ENCODE measurements at regions not wholly inside any gene's neighbourhood (a gene's known extent, or its start where the extent isn't known, plus 50 kb on each side); places are given as distances from the start of the nearest gene placed in this dataset.

DNA sequence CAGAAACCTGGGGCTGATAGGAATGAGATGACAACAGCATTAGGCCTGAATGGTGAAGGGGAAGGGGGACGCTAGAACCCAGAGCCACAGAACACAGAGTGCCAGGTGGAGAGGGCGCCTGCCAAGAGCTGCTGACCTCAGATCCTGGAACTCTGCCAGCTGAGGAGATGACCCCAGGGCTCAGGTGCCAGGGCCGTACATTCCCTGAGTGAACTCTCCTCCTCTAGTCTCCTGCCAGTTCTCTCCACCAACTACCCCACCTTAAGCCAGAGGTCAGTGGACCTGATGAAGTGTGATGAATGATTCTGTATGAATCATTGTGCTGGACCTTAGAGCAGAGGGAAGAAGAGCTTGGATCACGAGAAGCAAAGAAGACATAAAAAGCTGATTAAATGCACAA is 1582.2 kb upstream of the ACVR2A start:
- DNase-seq (ENCODE audit: low read depth in 4 of 4, low spot score in 1 of 4), result no peak

DNA sequence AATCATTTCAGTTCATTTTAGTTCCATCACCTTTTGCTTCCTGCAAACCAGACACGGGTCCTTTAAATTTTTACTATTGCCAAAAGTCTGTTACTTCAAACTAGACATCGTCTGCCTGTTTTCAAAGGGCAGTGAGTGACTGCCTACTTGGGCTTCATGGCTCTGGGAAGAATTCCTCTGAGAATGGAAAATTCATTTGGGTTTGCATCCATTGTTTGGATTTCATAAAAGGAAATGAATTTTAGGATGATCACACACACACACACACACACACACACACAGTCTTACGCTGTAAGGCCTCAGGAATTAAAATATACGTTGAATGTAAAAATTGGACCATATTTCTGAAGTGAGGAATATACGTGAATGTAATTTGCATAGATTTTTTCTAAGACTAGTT is 1584.3 kb upstream of the ACVR2A start:
- no peak for DNase-seq (ENCODE audit: low read depth in 4 of 4, low spot score in 1 of 4)

DNA sequence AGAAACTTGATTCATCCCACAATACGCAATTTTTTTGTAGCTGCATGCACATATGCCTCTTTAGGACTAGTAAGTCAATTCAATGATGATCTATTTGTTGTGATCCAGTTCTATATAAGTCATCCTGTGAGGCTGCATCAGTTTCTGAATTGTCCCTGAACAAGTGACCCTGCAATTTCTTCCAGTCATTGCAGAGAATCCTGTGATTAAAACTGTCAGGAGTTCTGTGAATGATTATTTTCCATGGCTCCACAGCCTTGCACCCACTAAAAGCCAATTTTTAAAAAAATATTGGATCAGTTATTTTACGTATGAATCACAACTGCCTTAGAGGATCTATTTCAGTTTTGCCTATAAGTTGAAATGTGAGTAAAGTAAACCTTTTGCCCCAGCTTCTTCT is 1585.0 kb upstream of the ACVR2A start:
- DNase-seq (ENCODE audit: low read depth in 4 of 4, low spot score in 1 of 4), result no peak

DNA sequence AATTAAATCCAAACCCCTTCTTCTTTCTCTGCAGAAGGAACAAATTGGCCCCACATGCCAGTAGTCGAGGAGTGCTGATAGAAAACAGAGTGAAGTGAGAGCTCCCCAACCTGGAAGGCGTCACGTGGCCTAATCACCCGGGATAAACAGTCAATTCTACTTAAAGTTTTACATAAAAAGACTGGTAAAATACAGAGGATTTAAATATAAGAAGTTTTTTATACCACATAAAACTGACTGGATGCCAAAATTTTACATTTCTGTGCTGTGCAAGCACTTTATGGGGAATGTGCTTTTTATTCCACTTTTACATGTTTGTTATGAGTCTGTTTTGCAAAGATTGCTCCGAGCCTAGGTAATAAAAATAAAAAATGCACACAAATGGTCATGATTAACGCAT is 1586.8 kb upstream of the ACVR2A start:
- no peak for DNase-seq (ENCODE audit: low read depth in 4 of 4, low spot score in 1 of 4)

GRCh38 chr2:146252119-146252518 is 1592.7 kb upstream of the ACVR2A start:
- no peak for DNase-seq (ENCODE audit: low read depth in 4 of 4, low spot score in 1 of 4)

- no peak for DNase-seq (ENCODE audit: low read depth in 4 of 4, low spot score in 1 of 4)
Observed at GRCh38 chr2:146251328-146251727, 1593.5 kb upstream of the ACVR2A start.

DNA sequence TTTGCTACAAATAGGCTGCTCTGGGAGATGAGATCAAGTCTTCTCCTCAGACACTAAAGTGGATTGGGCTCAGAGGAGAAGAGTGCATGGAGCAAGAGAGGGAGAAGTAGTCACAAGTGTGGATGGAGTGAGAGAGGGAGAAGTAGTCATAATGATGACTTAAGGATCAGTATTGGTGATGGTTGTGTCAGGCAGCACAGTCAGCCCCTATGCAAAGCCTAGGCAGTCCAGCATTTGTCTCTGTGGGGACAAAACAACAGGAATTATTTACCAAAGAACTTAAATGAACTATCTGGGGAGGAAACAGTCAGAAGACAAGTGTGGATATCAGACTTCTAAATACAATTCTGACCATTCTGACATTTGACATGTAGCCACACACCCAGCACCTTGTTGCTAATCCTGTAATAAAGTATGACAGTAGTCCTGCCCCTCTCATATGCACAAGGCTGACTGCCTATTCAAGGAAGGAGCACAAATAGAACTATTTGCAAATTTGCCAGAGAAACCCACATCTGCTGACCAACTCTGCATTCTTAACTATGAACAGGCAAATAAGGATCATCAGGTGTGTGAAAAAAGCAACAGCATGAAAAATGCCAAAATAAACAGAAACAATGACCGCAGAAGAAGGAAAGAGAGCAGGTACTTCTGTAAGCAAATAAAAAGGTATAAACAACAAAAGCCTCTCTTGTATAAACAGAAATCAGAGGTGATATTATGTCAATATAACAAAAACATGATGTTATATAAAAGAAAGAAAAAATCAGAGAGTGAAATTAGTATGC is 1597.9 kb upstream of the ACVR2A start:
- no peak for DNase-seq (ENCODE audit: low read depth in 4 of 4, low spot score in 1 of 4)

DNA sequence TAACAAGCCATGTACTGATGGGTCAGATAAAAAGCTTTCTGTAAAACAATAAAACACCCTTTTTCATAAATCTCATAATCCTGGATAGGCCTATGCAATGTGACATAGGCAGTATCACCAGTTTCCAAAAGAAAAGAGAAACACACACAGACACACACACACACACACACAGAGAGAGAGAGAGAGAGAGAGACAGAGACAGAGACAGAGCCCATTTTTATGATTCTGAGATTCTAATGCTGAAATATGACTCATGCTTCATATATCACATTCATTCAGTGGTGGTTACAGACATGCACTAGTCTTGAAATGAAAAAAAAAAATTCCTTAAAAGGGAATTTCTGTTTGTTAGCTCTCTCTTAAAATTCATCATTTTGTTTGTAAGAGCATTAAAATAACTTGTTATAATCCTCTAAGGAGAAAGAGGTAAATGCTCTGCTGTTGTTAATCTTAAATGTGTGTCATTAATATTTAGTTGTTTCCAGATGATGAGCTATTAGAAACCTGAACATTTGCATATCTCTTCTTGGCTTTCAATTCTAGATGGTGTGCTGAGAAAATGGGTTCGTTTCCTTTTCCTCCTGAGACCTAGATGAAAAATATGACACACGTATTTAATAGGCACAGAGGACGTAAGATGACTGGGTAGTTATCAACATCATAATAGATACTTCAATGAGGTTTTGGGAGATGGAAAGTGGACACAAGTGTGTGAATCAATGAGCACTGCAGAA is 1598.7 kb upstream of the ACVR2A start:
- DNase-seq (ENCODE audit: low read depth in 4 of 4, low spot score in 1 of 4), result no peak

DNA sequence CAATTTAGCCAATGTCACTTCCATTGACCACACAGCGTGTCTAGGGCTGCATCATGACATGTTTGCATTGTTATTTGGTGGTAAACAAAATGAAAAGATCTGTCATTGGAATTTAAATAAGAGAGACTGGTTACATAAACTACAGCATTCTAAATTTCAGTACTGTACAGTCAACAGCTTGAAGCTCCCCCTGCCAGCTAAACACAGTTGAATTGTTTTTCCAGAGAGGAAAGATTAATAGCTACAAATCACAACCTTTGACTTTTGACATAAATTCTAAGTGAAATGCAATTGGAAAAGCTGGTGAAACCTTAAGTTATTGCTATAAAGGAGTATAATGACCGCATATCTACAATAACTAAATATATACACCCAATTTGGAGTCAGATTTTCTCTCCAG is 1600.0 kb upstream of the ACVR2A start:
- DNase-seq (ENCODE audit: low read depth in 4 of 4, low spot score in 1 of 4), result no peak

DNA sequence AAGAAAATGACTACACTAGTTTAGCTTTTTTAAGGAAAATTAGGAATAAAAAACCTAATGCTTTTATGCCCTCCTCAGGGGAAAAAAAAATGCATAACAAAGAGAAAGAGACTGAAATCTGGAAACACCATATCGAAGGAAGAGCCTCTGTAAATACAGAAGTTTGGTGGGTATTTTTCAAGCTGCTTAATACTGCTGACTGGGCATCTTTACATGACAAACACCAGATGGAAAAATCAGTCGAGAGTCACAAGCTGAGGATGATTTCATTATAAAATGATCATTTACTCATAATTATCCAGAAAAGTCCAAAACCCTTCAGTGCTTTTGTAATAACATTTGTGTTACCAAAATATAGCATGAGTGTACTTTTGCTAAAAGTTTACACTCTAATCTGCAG is 1600.7 kb upstream of the ACVR2A start:
- DNase-seq (ENCODE audit: low read depth in 4 of 4, low spot score in 1 of 4), result no peak

DNA sequence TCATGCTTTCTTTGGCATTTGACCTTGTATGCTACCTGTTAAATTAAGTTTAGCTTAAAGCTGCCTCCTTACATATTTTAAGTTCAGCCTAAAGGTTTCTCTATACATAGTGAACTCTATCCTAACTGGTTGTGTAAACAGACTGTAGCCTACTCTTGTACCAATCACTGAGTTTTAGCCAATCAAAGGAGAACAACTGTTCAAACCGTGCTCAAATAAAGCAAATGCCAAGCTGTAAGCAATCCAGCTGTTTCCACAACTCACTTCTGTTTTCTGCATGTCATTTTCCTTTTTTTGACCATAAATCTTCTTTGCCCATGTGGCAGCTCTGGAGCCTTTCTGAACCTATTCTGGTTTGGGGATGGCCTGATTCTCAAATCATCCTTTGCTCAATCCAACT is 1603.8 kb upstream of the ACVR2A start:
- DNase-seq (ENCODE audit: low read depth in 4 of 4, low spot score in 1 of 4), result no peak

DNA sequence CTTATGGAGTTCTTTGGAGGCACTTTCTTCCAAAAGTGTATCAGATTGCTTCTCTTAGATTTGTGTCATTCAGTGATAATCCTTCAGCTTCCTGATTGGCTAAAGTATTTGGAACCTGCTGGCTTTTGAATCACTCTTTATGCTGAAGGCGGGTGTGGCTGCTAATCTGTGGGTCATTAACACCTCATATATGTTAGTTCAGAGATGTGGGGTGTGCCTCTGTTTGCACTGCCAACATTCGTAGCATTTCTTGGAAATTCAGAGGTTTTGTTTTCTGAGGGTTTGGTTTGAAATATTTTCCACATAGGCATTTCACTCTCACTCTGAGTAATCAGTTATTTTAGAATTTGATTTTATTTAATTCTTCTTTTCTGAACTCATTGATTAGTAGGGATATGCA is 1604.4 kb upstream of the ACVR2A start:
- DNase-seq (ENCODE audit: low read depth in 4 of 4, low spot score in 1 of 4), result no peak

- DNase-seq (ENCODE audit: low read depth in 4 of 4, low spot score in 1 of 4), result no peak
Observed at GRCh38 chr2:146239392-146240135, 1605.3 kb upstream of the ACVR2A start.

DNA sequence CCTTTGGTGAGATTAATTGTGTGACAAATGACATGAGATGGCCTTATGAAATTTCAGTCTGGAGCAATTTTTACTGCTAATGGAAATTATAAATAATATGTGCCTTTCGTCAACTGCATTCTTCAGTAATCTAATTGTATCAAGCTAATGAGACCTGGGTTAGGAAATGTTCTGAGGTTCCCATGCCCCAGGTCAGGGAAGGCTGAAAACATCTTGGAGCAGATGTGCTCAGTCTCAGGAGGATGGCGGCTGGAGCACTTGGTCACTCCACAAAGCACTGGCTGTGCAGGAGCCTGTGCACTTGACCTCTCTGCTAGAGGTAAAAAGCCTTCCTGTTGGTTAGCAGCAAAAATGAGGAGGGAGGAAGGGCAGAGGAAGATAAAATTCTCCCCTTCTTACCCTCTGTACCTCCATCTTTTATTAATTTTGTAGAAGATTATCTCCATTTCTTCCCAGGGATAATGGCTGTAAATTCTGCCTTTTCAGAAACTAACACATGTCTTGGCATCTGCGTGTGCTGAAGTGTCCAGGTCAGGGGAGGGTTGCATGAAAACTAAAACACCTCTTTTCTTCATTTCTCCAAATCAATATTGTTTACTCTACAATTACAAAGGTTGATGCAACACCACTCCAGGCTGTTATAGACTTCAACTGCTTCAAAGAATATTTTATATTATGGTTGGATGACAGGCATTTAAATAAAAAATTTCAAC is 1606.4 kb upstream of the ACVR2A start:
- DNase-seq (ENCODE audit: low read depth in 4 of 4, low spot score in 1 of 4), result no peak

DNA sequence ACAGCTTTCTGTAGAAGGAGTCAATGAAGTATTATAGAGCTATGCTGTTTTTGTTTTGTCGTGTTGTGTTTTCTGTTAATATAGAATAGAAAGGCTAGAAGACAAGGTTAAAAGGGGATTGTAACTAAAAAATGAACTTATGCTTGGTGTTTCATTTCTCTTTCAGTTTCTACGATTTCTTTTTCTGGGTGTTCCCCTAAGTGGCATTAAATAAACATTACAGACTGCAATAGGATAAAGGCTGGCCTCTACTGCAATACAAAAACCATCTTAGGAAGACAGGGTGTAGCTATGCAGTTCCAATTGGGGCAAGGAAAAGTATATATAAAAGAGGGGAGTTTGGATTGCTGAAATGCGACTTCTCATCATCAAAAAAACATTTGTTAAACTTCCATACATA is 1609.7 kb upstream of the ACVR2A start:
- DNase-seq (ENCODE audit: low read depth in 4 of 4, low spot score in 1 of 4), result no peak

GRCh38 chr2:146229508-146230155 is 1615.2 kb upstream of the ACVR2A start:
- no peak for DNase-seq (ENCODE audit: low read depth in 4 of 4, low spot score in 1 of 4)

DNA sequence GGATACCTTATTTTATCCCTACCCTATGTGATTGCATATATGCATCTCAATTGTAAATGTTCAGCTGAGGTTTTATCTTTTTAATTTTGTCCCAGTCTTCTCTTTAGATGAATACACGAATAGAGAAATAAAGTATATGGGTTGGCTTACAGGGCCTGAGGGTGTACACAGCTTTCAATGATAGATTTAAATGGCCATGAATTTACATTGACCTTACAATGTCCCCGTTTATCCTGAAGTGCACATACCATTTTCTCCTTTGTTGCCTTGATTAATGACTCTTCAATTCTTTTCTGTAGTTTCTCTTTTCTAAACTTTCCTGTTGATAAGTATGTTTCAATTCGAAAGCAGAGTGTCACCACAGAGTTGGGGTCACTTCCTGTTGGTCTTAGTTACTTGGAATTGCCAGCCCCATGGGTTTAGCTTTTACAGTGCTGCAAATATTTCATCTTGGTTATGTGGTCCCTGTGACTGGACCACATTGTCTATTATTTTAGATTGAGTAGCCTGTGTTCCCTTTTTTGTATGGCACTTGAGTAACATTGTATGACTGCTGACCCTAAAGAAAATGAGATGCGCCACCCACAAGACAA is 1616.3 kb upstream of the ACVR2A start:
- no peak for DNase-seq (ENCODE audit: low read depth in 4 of 4, low spot score in 1 of 4)

- no peak for DNase-seq (ENCODE audit: low read depth in 4 of 4, low spot score in 1 of 4)
Observed at GRCh38 chr2:146228020-146228393, 1616.8 kb upstream of the ACVR2A start.

DNA sequence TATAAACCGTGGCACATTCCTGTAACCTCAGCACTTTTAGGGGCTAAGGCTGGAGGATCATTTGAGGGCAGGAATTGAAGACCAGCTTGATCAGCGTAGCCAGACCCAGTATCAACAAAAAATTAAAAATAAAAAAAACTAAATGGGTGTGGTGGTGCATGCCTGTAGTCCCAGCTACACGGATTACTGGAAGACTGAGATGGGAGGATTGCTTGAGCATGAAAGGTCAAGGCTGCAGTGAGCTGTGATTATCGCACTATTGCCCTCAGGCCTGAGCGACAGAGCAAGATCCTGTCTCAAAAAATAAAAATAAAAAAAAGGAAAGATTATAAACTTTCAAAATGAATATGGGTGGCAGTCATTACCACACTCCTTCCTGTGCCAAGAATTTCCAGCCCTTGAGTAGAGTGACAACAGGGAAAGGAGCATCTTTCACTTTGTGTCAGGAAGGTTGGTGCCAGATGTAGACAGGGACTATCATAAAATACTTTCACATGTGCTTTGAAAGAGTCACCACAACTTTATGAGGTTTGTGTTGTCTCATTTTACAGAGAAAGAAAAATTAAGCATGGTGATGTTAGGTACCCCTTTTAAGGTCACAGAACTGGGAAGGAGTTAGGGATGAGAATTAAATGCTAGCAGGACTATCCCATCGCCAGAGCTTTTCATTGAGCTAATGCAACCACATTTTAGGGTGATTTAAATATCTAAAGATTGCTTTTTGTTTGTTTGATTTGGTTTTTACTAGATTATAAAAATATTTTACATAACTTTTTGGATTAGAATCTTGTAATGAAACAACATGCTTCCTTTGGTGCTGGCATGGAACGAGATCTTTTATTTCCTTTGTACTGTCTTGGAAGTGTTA is 1617.4 kb upstream of the ACVR2A start:
- no peak for DNase-seq (ENCODE audit: low read depth in 4 of 4, low spot score in 1 of 4)

DNA sequence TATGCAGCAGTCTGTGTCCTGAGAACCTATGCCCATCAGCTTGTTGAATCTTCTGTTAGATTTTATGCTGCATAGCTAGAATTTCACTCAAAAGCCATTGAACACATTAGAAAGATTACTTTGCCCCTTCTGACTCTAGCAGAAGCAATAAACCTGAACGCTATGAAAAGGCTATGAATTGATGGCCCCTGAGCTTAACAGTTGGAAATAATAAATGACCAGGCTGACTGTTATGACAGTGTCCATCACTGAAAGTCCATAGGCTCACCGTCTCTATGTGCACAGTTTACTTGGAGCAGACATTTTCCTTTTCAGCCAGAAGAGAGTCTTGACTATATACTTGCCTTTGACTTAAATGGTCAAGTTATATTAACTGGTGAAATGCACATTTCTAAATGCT is 1618.8 kb upstream of the ACVR2A start:
- DNase-seq (ENCODE audit: low read depth in 4 of 4, low spot score in 1 of 4), result no peak

All from stimulated activated CD4-positive, alpha-beta T cell treated with anti-CD3 and anti-CD28 coated beads, Interleukin-1b, Interleukin-23, amount 100 ng/mL, for 24 hours (primary cell).